H9 (cell line): ENCODE measurements at regions not wholly inside any gene's neighbourhood (a gene's known extent, or its start where the extent isn't known, plus 50 kb on each side); places are given as distances from the start of the nearest gene placed in this dataset.

ENCODE experiments used
- DNase-seq: peaks from one replicate; pipeline ENCODE4 v3.0.0-alpha.2; 2017
- H2AFZ ChIP-seq: one replicate; pipeline ENCODE4 v1.6.1; 2013; ENCODE audit warnings: mild to moderate bottlenecking, low read length, control low read depth, moderate library complexity
- H2AK5ac ChIP-seq: 2 replicates; pipeline ENCODE4 v1.6.1; 2013; ENCODE audit warnings: low read length, control low read depth, mixed read lengths; ENCODE audit not compliant: insufficient read length
- H2BK120ac ChIP-seq: one replicate; pipeline ENCODE4 v1.6.1; 2013; ENCODE audit warnings: low read depth, mild to moderate bottlenecking, low read length, control low read depth, inconsistent platforms; ENCODE audit not compliant: poor library complexity, severe bottlenecking
- H2BK12ac ChIP-seq: 2 replicates; pipeline ENCODE4 v1.6.1; 2013; ENCODE audit warnings: low read length, control low read depth, mixed read lengths, low read depth; ENCODE audit not compliant: insufficient read length
- H2BK15ac ChIP-seq: 2 replicates; pipeline ENCODE4 v1.6.1; 2013; ENCODE audit warnings: low read depth, low read length, control low read depth
- H2BK20ac ChIP-seq: one replicate; pipeline ENCODE4 v1.6.1; 2013; ENCODE audit warnings: low read depth, mild to moderate bottlenecking, low read length, control low read depth, inconsistent platforms; ENCODE audit not compliant: poor library complexity, severe bottlenecking
- H2BK5ac ChIP-seq: 2 replicates; pipeline ENCODE4 v1.6.1; 2013; ENCODE audit warnings: low read length, control low read depth, mixed read lengths; ENCODE audit not compliant: insufficient read length
- H3K14ac ChIP-seq: 2 replicates; pipeline ENCODE4 v1.6.1; 2013; ENCODE audit warnings: low read length, control low read depth; ENCODE audit not compliant: insufficient read depth
- H3K18ac ChIP-seq: 2 replicates; pipeline ENCODE4 v1.6.1; 2013; ENCODE audit warnings: low read depth, mild to moderate bottlenecking, mixed read lengths, low read length, control low read depth; ENCODE audit not compliant: insufficient read length
- H3K23ac ChIP-seq: 2 replicates; pipeline ENCODE4 v1.6.1; 2013; ENCODE audit warnings: low read length, control low read depth, mixed read lengths, low read depth; ENCODE audit not compliant: insufficient read length
- H3K23me2 ChIP-seq: 2 replicates; pipeline ENCODE4 v1.6.1; 2013; ENCODE audit warnings: low read depth, mild to moderate bottlenecking, mixed read lengths, low read length, control low read depth; ENCODE audit not compliant: insufficient read length, poor library complexity, severe bottlenecking
- H3K27ac ChIP-seq: 2 replicates; pipeline ENCODE4 v1.5.1; 2013; ENCODE audit warnings: low read length, control low read depth, mixed read lengths, low read depth; ENCODE audit not compliant: insufficient read length
- H3K27me3 ChIP-seq: 2 replicates; pipeline ENCODE4 v1.6.1; 2013; ENCODE audit warnings: low read length, control low read depth, inconsistent platforms; ENCODE audit not compliant: insufficient read depth
- H3K4ac ChIP-seq: 2 replicates; pipeline ENCODE4 v1.6.1; 2013; ENCODE audit warnings: low read depth, mild to moderate bottlenecking, control low read depth, inconsistent platforms, low read length, moderate library complexity
- H3K4me1 ChIP-seq: 2 replicates; pipeline ENCODE4 v1.6.1; 2013; ENCODE audit warnings: low read length, control low read depth, inconsistent platforms; ENCODE audit not compliant: insufficient read depth
- H3K4me2 ChIP-seq: 2 replicates; pipeline ENCODE4 v1.6.1; 2013; ENCODE audit warnings: low read length, control low read depth, mixed read lengths; ENCODE audit not compliant: insufficient read length, insufficient read depth
- H3K56ac ChIP-seq: 2 replicates; pipeline ENCODE4 v1.6.1; 2013; ENCODE audit warnings: low read depth, mild to moderate bottlenecking, mixed read lengths, low read length, control low read depth; ENCODE audit not compliant: insufficient read length
- H3K79me1 ChIP-seq: 2 replicates; pipeline ENCODE4 v1.6.1; 2013; ENCODE audit warnings: low read depth, mild to moderate bottlenecking, moderate library complexity, low read length, control low read depth, inconsistent platforms; ENCODE audit not compliant: insufficient read depth, poor library complexity, severe bottlenecking
- H3K79me2 ChIP-seq: 2 replicates; pipeline ENCODE4 v1.6.1; 2013; ENCODE audit warnings: low read length, control low read depth, inconsistent platforms; ENCODE audit not compliant: insufficient read depth
- H3K9ac ChIP-seq: 2 replicates; pipeline ENCODE4 v1.6.1; 2013; ENCODE audit warnings: low read length, control low read depth, mixed read lengths; ENCODE audit not compliant: insufficient read length; ENCODE audit errors: extremely low read depth
- H3K9me3 ChIP-seq: one replicate; pipeline ENCODE4 v1.6.1; 2013; ENCODE audit warnings: low read depth, low read length, inconsistent platforms; ENCODE audit not compliant: control insufficient read depth
- H3T11ph ChIP-seq: one replicate; pipeline ENCODE4 v1.6.1; 2013; ENCODE audit warnings: mild to moderate bottlenecking, low read length, control low read depth, inconsistent platforms
- H4K20me1 ChIP-seq: one replicate; pipeline ENCODE4 v1.6.1; 2013; ENCODE audit not compliant: control insufficient read depth, insufficient read length, insufficient read depth
- H4K5ac ChIP-seq: 2 replicates; pipeline ENCODE4 v1.6.1; 2013; ENCODE audit warnings: low read depth, mild to moderate bottlenecking, mixed read lengths, low read length, control low read depth; ENCODE audit not compliant: insufficient read length
- H4K8ac ChIP-seq: replicated peaks from 2 replicates; pipeline ENCODE4 v1.6.1; 2013; ENCODE audit warnings: low read length, control low read depth, mixed read lengths, low read depth; ENCODE audit not compliant: insufficient read length
- H4K91ac ChIP-seq: 2 replicates; pipeline ENCODE4 v1.6.1; 2013; ENCODE audit warnings: low read depth, mild to moderate bottlenecking, moderate library complexity, mixed read lengths, low read length, control low read depth; ENCODE audit not compliant: insufficient read length
- H3K27ac Mint-ChIP-seq, 3 experiments: 2 replicates in 2 of 3; 3 replicates in 1 of 3; pipeline ENCODE4 v1.8.0; 2020 to 2021; ENCODE audit warnings: mixed read lengths in 3 of 3, mild to moderate bottlenecking in 1 of 3, moderate library complexity in 1 of 3
- H3K27me3 Mint-ChIP-seq: 2 replicates; pipeline ENCODE4 v1.8.0; 2021; ENCODE audit warnings: low read depth, mild to moderate bottlenecking, moderate library complexity, mixed read lengths
- H3K36me3 Mint-ChIP-seq, 3 experiments: 2 replicates in 2 of 3; 3 replicates in 1 of 3; pipeline ENCODE4 v1.8.0; 2020 to 2021; ENCODE audit warnings: low read depth in 3 of 3, mixed read lengths in 3 of 3; ENCODE audit not compliant: insufficient read depth in 1 of 3
- H3K4me1 Mint-ChIP-seq, 2 experiments: 2 replicates each; pipeline ENCODE4 v1.8.0; 2020; ENCODE audit warnings: mixed read lengths in 2 of 2
- H3K4me3 Mint-ChIP-seq, 2 experiments: 2 replicates in 1 of 2; 3 replicates in 1 of 2; pipeline ENCODE4 v1.8.0; 2020 to 2021; ENCODE audit warnings: mild to moderate bottlenecking in 2 of 2, mixed read lengths in 2 of 2, moderate library complexity in 1 of 2
- H3K9me3 Mint-ChIP-seq, 2 experiments: 2 replicates in 1 of 2; 3 replicates in 1 of 2; pipeline ENCODE4 v1.8.0; 2020; ENCODE audit warnings: mild to moderate bottlenecking in 2 of 2, mixed read lengths in 2 of 2, moderate library complexity in 1 of 2
- TF ChIP-seq, protein P1 (sequence below): fragments of 200-600 bp; sonication (generic); conservative IDR thresholded peaks from 3 replicates; pipeline ENCODE4 v1.8.0; 2021; ENCODE audit warnings: antibody characterized with exemption, mild to moderate bottlenecking

DNA sequence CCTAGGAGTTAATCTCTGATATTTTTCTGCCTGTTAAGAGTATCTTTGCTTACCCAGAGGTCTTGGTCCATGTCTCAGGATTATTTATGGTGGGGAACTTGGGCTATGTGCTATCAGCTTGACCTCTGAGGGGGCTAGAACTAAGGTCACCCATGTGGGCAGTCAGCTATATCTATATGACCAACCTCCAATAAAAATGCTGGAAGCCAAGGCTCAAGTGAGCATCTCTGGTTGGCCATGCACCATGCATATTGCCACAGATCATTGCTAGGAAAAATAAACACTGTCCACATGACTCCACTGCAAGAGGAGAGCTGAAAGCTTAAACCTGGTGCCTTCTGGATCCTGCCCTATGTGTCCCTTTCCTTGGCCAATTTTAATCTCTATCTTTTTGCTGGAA lies 196.5 kb upstream of the SLC7A11 start:
- Histone ChIP-seq H2BK12ac (no peak overlapping the region), H3K79me1 (no peaks in the 10 kb centered on the region), H2BK15ac (no peak overlapping the region), H3K14ac (no peak overlapping the region), H3K23ac (no peak overlapping the region), H3K27ac (no peak overlapping the region), H3K9ac (no peak overlapping the region), H3K56ac (no peak overlapping the region), H2BK20ac (no peak overlapping the region), H3K79me2 (no peaks in the 10 kb centered on the region), H4K5ac (no peak overlapping the region), H3K4me1 (no peaks in the 10 kb centered on the region), H3K9me3 (no peaks in the 10 kb centered on the region), H3K27me3 (no peaks in the 10 kb centered on the region), H2AFZ (no peak overlapping the region), H3T11ph (no peak overlapping the region), H2BK120ac (no peak overlapping the region), H4K8ac (no peak overlapping the region), H3K4me2 (no peak overlapping the region), H4K20me1 (no peaks in the 10 kb centered on the region), H3K23me2 (no peaks in the 10 kb centered on the region), H3K18ac (no peak overlapping the region), H2AK5ac (no peak overlapping the region), H3K4ac (no peak overlapping the region), H2BK5ac (no peak overlapping the region), H4K91ac (no peak overlapping the region)
- DNase-seq, result no peak
- H3K36me3 Mint-ChIP-seq, result peaks cover 2 to 16% (median 7%) of the 10 kb centered on the region in 3 experiments; a peak in 3 of 7 replicates
- no peaks in the 10 kb centered on the region for H3K27me3 Mint-ChIP-seq
- peaks cover 13% of the 10 kb centered on the region in 2 experiments; a peak in 4 of 5 replicates for H3K9me3 Mint-ChIP-seq
- H3K4me3 Mint-ChIP-seq, result no peak overlapping the region
- TF ChIP-seq, protein P1, sequence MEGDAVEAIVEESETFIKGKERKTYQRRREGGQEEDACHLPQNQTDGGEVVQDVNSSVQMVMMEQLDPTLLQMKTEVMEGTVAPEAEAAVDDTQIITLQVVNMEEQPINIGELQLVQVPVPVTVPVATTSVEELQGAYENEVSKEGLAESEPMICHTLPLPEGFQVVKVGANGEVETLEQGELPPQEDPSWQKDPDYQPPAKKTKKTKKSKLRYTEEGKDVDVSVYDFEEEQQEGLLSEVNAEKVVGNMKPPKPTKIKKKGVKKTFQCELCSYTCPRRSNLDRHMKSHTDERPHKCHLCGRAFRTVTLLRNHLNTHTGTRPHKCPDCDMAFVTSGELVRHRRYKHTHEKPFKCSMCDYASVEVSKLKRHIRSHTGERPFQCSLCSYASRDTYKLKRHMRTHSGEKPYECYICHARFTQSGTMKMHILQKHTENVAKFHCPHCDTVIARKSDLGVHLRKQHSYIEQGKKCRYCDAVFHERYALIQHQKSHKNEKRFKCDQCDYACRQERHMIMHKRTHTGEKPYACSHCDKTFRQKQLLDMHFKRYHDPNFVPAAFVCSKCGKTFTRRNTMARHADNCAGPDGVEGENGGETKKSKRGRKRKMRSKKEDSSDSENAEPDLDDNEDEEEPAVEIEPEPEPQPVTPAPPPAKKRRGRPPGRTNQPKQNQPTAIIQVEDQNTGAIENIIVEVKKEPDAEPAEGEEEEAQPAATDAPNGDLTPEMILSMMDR, result no peak
- H3K4me1 Mint-ChIP-seq, result no peaks in the 10 kb centered on the region
- H3K27ac Mint-ChIP-seq, result no peak overlapping the region
